MM.1S (cell line): ENCODE measurements at regions not wholly inside any gene's neighbourhood (a gene's known extent, or its start where the extent isn't known, plus 50 kb on each side); places are given as distances from the start of the nearest gene placed in this dataset.

Experiments used
- DNase-seq: peaks from one replicate; pipeline ENCODE4 v3.0.0-alpha.2; 2015
- H2AFZ ChIP-seq: fragments of 300-600 bp; sonication (generic); 2 replicates; pipeline ENCODE4 v1.6.0; 2016; ENCODE audit warnings: antibody characterized with exemption, low read length
- H3F3A ChIP-seq: fragments of 300-600 bp; sonication (generic); 2 replicates; pipeline ENCODE4 v1.6.1; 2016; ENCODE audit warnings: mild to moderate bottlenecking, antibody characterized with exemption, low read length, moderate library complexity, mixed read lengths; ENCODE audit not compliant: insufficient read depth
- H3K27ac ChIP-seq: fragments of 300-600 bp; sonication (generic); 2 replicates; pipeline ENCODE4 v1.5.1; 2016; ENCODE audit warnings: mild to moderate bottlenecking, low read length
- H3K27me3 ChIP-seq: fragments of 300-600 bp; sonication (generic); replicated peaks from 2 replicates; pipeline ENCODE4 v1.6.0; 2016; ENCODE audit warnings: low read length; ENCODE audit not compliant: insufficient read depth
- H3K36me3 ChIP-seq: fragments of 300-600 bp; sonication (generic); replicated peaks from 2 replicates; pipeline ENCODE4 v1.6.1; 2016; ENCODE audit warnings: mild to moderate bottlenecking, low read length, mixed read lengths; ENCODE audit not compliant: insufficient read depth
- H3K4me1 ChIP-seq: fragments of 300-600 bp; sonication (generic); 2 replicates; pipeline ENCODE4 v1.6.1; 2016; ENCODE audit warnings: low read length, mixed read lengths
- H3K4me2 ChIP-seq: fragments of 300-600 bp; sonication (generic); 2 replicates; pipeline ENCODE4 v1.6.0; 2016; ENCODE audit warnings: low read depth, low read length
- H3K4me3 ChIP-seq: fragments of 300-600 bp; sonication (generic); 2 replicates; pipeline ENCODE4 v1.5.1; 2016; ENCODE audit warnings: low read length, mixed read lengths
- H3K79me2 ChIP-seq: fragments of 300-600 bp; sonication (generic); 2 replicates; pipeline ENCODE4 v1.6.1; 2016; ENCODE audit warnings: mixed run types, low read length, mixed read lengths
- H3K9ac ChIP-seq: fragments of 300-600 bp; sonication (generic); 2 replicates; pipeline ENCODE4 v1.6.1; 2016; ENCODE audit warnings: low read length, mixed read lengths
- H3K9me2 ChIP-seq: fragments of 300-600 bp; sonication (generic); replicated peaks from 2 replicates; pipeline ENCODE4 v1.6.1; 2016; ENCODE audit warnings: mild to moderate bottlenecking, low read length, mixed read lengths; ENCODE audit not compliant: insufficient read depth
- H3K9me3 ChIP-seq: fragments of 300-600 bp; sonication (generic); replicated peaks from 2 replicates; pipeline ENCODE4 v1.6.1; 2016; ENCODE audit warnings: mild to moderate bottlenecking, low read length, mixed read lengths; ENCODE audit not compliant: insufficient read depth
- H4K20me1 ChIP-seq: fragments of 300-600 bp; sonication (generic); 2 replicates; pipeline ENCODE4 v1.6.1; 2016; ENCODE audit warnings: mild to moderate bottlenecking, low read length, moderate library complexity, mixed read lengths; ENCODE audit not compliant: insufficient read depth
- CTCF ChIP-seq: fragments of 300-600 bp; sonication (generic); IDR thresholded peaks from 2 replicates; pipeline ENCODE4 v1.5.1; 2016; ENCODE audit warnings: antibody characterized with exemption, low read length, mixed read lengths
- EZH2 ChIP-seq: fragments of 300-600 bp; sonication (generic); optimal IDR thresholded peaks from 2 replicates; pipeline ENCODE3; 2017; ENCODE audit warnings: low read depth, mild to moderate bottlenecking, antibody characterized with exemption, low read length, mixed read lengths
- EZH2phosphoT487 ChIP-seq: fragments of 300-600 bp; sonication (generic); IDR thresholded peaks from 2 replicates; pipeline ENCODE4 v1.6.1; 2018; ENCODE audit warnings: antibody characterized with exemption, low read length

- H4K20me1 ChIP-seq: no peaks in the 10 kb centered on the region
- no peak overlapping the region for H2AFZ ChIP-seq
- no peak overlapping the region for H3K9ac ChIP-seq
- H3K4me1 ChIP-seq: no peaks in the 10 kb centered on the region
- TF ChIP-seq CTCF: no peak
- no peak for TF ChIP-seq EZH2
- no peak for TF ChIP-seq EZH2phosphoT487
- H3K36me3 ChIP-seq: no peaks in the 10 kb centered on the region
- no peaks in the 10 kb centered on the region for H3K27me3 ChIP-seq
- H3K79me2 ChIP-seq: no peaks in the 10 kb centered on the region
- H3K9me2 ChIP-seq: no peaks in the 10 kb centered on the region
- H3K4me2 ChIP-seq: no peak overlapping the region
- H3K4me3 ChIP-seq: no peak overlapping the region
- H3F3A ChIP-seq: no peaks in the 10 kb centered on the region
- H3K9me3 ChIP-seq: no peaks in the 10 kb centered on the region
- no peak for DNase-seq
- no peak overlapping the region for H3K27ac ChIP-seq
These were observed 536.7 kb downstream of the RIT2 start for GRCh38 chr18:42578792-42579191.

GRCh38 chr18:42582266-42582665, 533.2 kb downstream of the RIT2 start:
- Histone ChIP-seq H3K9me2 (no peaks in the 10 kb centered on the region), H3K4me2 (no peak overlapping the region), H3K4me1 (no peaks in the 10 kb centered on the region), H3K4me3 (no peak overlapping the region), H4K20me1 (no peaks in the 10 kb centered on the region), H3K27ac (no peak overlapping the region), H3K79me2 (no peaks in the 10 kb centered on the region), H3K27me3 (no peaks in the 10 kb centered on the region), H3F3A (no peaks in the 10 kb centered on the region), H3K9ac (no peak overlapping the region), H3K9me3 (no peaks in the 10 kb centered on the region), H2AFZ (no peak overlapping the region), H3K36me3 (no peaks in the 10 kb centered on the region)
- no peak for DNase-seq
- TF ChIP-seq EZH2phosphoT487: no peak

- H3K9me3 ChIP-seq: no peaks in the 10 kb centered on the region
- H3K4me3 ChIP-seq: no peak overlapping the region
- H3F3A ChIP-seq: no peaks in the 10 kb centered on the region
- no peak overlapping the region for H3K27ac ChIP-seq
- TF ChIP-seq EZH2: no peak
- no peak for TF ChIP-seq CTCF
- no peak for TF ChIP-seq EZH2phosphoT487
- no peaks in the 10 kb centered on the region for H3K27me3 ChIP-seq
- H3K36me3 ChIP-seq: no peaks in the 10 kb centered on the region
- no peak for DNase-seq
- no peaks in the 10 kb centered on the region for H3K9me2 ChIP-seq
- H3K79me2 ChIP-seq: no peaks in the 10 kb centered on the region
- H3K9ac ChIP-seq: no peak overlapping the region
- no peaks in the 10 kb centered on the region for H3K4me1 ChIP-seq
- H2AFZ ChIP-seq: no peak overlapping the region
- no peaks in the 10 kb centered on the region for H4K20me1 ChIP-seq
- no peak overlapping the region for H3K4me2 ChIP-seq
These were observed 532.2 kb downstream of the RIT2 start for GRCh38 chr18:42583283-42583731.

- no peak overlapping the region for H3K27ac ChIP-seq
- no peak overlapping the region for H3K9ac ChIP-seq
- no peaks in the 10 kb centered on the region for H3K36me3 ChIP-seq
- H3K4me1 ChIP-seq: no peaks in the 10 kb centered on the region
- H3K9me3 ChIP-seq: no peaks in the 10 kb centered on the region
- no peaks in the 10 kb centered on the region for H4K20me1 ChIP-seq
- no peak overlapping the region for H2AFZ ChIP-seq
- H3K27me3 ChIP-seq: no peaks in the 10 kb centered on the region
- no peak for DNase-seq
- no peak overlapping the region for H3K4me2 ChIP-seq
- H3K4me3 ChIP-seq: no peak overlapping the region
- no peaks in the 10 kb centered on the region for H3K9me2 ChIP-seq
- TF ChIP-seq EZH2phosphoT487: no peak
- no peak for TF ChIP-seq EZH2
- TF ChIP-seq CTCF: no peak
- no peaks in the 10 kb centered on the region for H3F3A ChIP-seq
- H3K79me2 ChIP-seq: no peaks in the 10 kb centered on the region
These were observed 528.9 kb downstream of the RIT2 start for GRCh38 chr18:42586601-42587000.
